VCaP (cell line): ENCODE measurements at regions not wholly inside any gene's neighbourhood (a gene's known extent, or its start where the extent isn't known, plus 50 kb on each side); places are given as distances from the start of the nearest gene placed in this dataset.

ENCODE experiments used
- H3K27ac ChIP-seq: fragments of 450-650 bp; 2 replicates; pipeline ENCODE4 v1.5.1; 2017
- CTCF ChIP-seq: fragments of 450-650 bp; conservative IDR thresholded peaks from 2 replicates; pipeline ENCODE4 v1.5.1; 2017; ENCODE audit warnings: mild to moderate bottlenecking, moderate library complexity

- H3K27ac ChIP-seq = no peak overlapping the region
- no peak for TF ChIP-seq CTCF
Observed at GRCh38 chr2:228559774-228560415, 378.4 kb upstream of the SPHKAP start.

DNA sequence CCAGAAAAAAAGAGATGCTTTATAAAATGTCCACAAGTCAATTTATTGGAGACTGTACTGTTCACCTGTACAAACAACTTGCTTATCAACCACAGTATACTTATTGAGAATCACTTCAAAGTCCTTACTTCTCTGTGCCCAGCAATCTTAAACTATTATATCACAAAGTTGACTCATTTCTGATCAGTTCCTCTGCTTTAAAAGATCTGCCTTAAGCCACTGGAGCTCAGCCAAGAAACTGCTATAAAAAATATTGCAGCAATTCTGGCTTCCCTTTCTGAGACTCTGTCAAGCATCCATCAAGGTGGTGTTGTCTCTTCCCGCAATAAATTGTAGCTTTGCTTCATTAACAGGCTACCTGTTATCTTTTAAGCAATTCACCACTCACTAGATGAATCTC is 375.2 kb upstream of the SPHKAP start:
- H3K27ac ChIP-seq = no peak overlapping the region
- TF ChIP-seq CTCF = no peak

- TF ChIP-seq CTCF = no peak
Observed at GRCh38 chr2:228549441-228550007, 368.0 kb upstream of the SPHKAP start.

GRCh38 chr2:228548230-228548629 is 366.7 kb upstream of the SPHKAP start:
- TF ChIP-seq CTCF = no peak
- H3K27ac ChIP-seq = no peak overlapping the region

More at GRCh38 chr2:228549441-228550007, 368.0 kb upstream of the SPHKAP start:
- H3K27ac ChIP-seq = no peak overlapping the region

DNA sequence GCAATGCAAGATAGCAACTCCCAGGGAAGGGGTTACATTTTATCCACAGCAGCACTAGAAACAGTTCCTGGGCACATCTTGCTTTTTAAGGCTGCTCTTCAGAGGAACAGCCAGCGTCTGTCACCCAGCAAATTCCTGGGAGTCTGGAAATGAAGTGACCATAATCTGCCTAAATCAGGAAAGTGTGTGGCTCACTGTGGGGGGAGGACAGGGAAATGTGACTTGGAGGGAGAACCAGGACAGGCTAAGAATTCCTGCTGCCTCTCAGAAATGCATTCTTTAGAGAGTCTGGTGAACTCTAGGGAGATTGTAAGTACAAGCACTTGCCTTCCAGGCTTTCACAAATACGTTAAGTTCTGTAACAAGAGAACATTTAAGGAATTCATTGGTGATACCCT is 364.3 kb upstream of the SPHKAP start:
- no peak overlapping the region for H3K27ac ChIP-seq
- no peak for TF ChIP-seq CTCF

GRCh38 chr2:228545041-228545747 is 363.7 kb upstream of the SPHKAP start:
- TF ChIP-seq CTCF = no peak
- H3K27ac ChIP-seq = no peak overlapping the region

DNA sequence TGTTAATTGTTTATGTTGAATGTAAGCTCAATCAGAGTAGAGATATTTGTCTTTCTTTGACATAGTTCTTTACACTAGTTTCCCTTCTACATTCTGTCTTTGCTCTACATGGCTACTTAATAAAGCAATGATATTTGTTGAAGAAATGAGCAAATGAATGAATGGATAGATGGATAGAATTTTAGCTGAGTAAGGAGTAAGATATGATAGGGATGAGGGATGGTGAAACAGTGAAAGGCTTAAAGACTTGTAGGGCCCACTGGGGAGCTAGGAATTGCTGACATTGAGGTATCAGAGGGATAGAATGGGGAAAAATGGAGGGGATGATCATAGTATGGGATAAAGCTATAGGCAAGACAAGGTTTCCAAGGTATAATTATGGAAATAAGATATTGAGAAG is 361.6 kb upstream of the SPHKAP start:
- TF ChIP-seq CTCF = no peak
- no peak overlapping the region for H3K27ac ChIP-seq
